ENCODE measurements at regions not wholly inside any gene's neighbourhood (a gene's known extent, or its start where the extent isn't known, plus 50 kb on each side); places are given as distances from the start of the nearest gene placed in this dataset.

- Mint-ChIP-seq H3K27ac (no peak overlapping the region), H3K36me3 (ENCODE audit: low read depth) (no peaks in the 10 kb centered on the region), H3K27me3 (no peaks in the 10 kb centered on the region), H3K4me3 (no peak overlapping the region), H3K4me1 (ENCODE audit: low read depth) (no peaks in the 10 kb centered on the region), H3K9me3 (peaks cover under 1% of the 10 kb centered on the region)
- intact Hi-C loops (cut with micrococcal nuclease): no loop called here
These were observed 449.5 kb downstream of the LIG4 start for GRCh38 chr13:107765724-107766401.

- H3K9me3 Mint-ChIP-seq: peaks cover 18% of the 10 kb centered on the region
- H3K4me1 Mint-ChIP-seq (ENCODE audit: low read depth): no peaks in the 10 kb centered on the region
- H3K27ac Mint-ChIP-seq: no peak overlapping the region
- H3K4me3 Mint-ChIP-seq: no peak overlapping the region
- H3K36me3 Mint-ChIP-seq (ENCODE audit: low read depth): no peaks in the 10 kb centered on the region
- no peaks in the 10 kb centered on the region for H3K27me3 Mint-ChIP-seq
- intact Hi-C loops (cut with micrococcal nuclease): no loop called here
These were observed 451.3 kb downstream of the LIG4 start for GRCh38 chr13:107764046-107764445.

GRCh38 chr13:107753748-107754147 is 461.6 kb downstream of the LIG4 start:
- H3K4me1 Mint-ChIP-seq (ENCODE audit: low read depth): no peaks in the 10 kb centered on the region
- no peaks in the 10 kb centered on the region for H3K36me3 Mint-ChIP-seq (ENCODE audit: low read depth)
- H3K9me3 Mint-ChIP-seq: peaks cover 9% of the 10 kb centered on the region
- no peak overlapping the region for H3K4me3 Mint-ChIP-seq
- intact Hi-C loops (cut with micrococcal nuclease): no loop called here
- no peak overlapping the region for H3K27ac Mint-ChIP-seq
- no peaks in the 10 kb centered on the region for H3K27me3 Mint-ChIP-seq

- Mint-ChIP-seq H3K27me3 (no peaks in the 10 kb centered on the region), H3K9me3 (peaks cover 9% of the 10 kb centered on the region), H3K4me3 (no peak overlapping the region), H3K27ac (no peak overlapping the region), H3K36me3 (ENCODE audit: low read depth) (no peaks in the 10 kb centered on the region), H3K4me1 (ENCODE audit: low read depth) (no peaks in the 10 kb centered on the region)
- intact Hi-C loops (cut with micrococcal nuclease): no loop called here
These were observed 462.0 kb downstream of the LIG4 start for GRCh38 chr13:107753291-107753690.

- Mint-ChIP-seq H3K4me1 (ENCODE audit: low read depth) (no peaks in the 10 kb centered on the region), H3K36me3 (ENCODE audit: low read depth) (no peaks in the 10 kb centered on the region), H3K27ac (no peak overlapping the region), H3K9me3 (no peaks in the 10 kb centered on the region), H3K27me3 (no peaks in the 10 kb centered on the region), H3K4me3 (no peak overlapping the region)
- intact Hi-C loops (cut with micrococcal nuclease): no loop called here
These were observed 471.4 kb downstream of the LIG4 start for GRCh38 chr13:107743983-107744382.

- H3K4me3 Mint-ChIP-seq: no peak overlapping the region
- no peaks in the 10 kb centered on the region for H3K36me3 Mint-ChIP-seq (ENCODE audit: low read depth)
- no peaks in the 10 kb centered on the region for H3K9me3 Mint-ChIP-seq
- H3K27ac Mint-ChIP-seq: no peak overlapping the region
- H3K4me1 Mint-ChIP-seq (ENCODE audit: low read depth): no peaks in the 10 kb centered on the region
- intact Hi-C loops (cut with micrococcal nuclease): no loop called here
- H3K27me3 Mint-ChIP-seq: no peaks in the 10 kb centered on the region
These were observed 471.8 kb downstream of the LIG4 start for GRCh38 chr13:107743526-107743925.

- H3K4me1 Mint-ChIP-seq (ENCODE audit: low read depth): no peaks in the 10 kb centered on the region
- no peaks in the 10 kb centered on the region for H3K27me3 Mint-ChIP-seq
- no peak overlapping the region for H3K27ac Mint-ChIP-seq
- no peak overlapping the region for H3K4me3 Mint-ChIP-seq
- no peaks in the 10 kb centered on the region for H3K36me3 Mint-ChIP-seq (ENCODE audit: low read depth)
- intact Hi-C loops (cut with micrococcal nuclease): no loop called here
- no peaks in the 10 kb centered on the region for H3K9me3 Mint-ChIP-seq
These were observed 472.2 kb downstream of the LIG4 start for GRCh38 chr13:107743100-107743499.

- H3K27me3 Mint-ChIP-seq: no peaks in the 10 kb centered on the region
- H3K4me1 Mint-ChIP-seq (ENCODE audit: low read depth): no peaks in the 10 kb centered on the region
- no peaks in the 10 kb centered on the region for H3K36me3 Mint-ChIP-seq (ENCODE audit: low read depth)
- intact Hi-C loops (cut with micrococcal nuclease): no loop called here
- no peak overlapping the region for H3K4me3 Mint-ChIP-seq
- H3K9me3 Mint-ChIP-seq: no peaks in the 10 kb centered on the region
- H3K27ac Mint-ChIP-seq: no peak overlapping the region
These were observed 472.8 kb downstream of the LIG4 start for GRCh38 chr13:107742544-107742943.

GRCh38 chr13:107738004-107738403 is 477.3 kb downstream of the LIG4 start:
- Mint-ChIP-seq H3K4me1 (ENCODE audit: low read depth) (no peaks in the 10 kb centered on the region), H3K36me3 (ENCODE audit: low read depth) (no peaks in the 10 kb centered on the region), H3K27me3 (no peaks in the 10 kb centered on the region), H3K9me3 (no peaks in the 10 kb centered on the region), H3K27ac (no peak overlapping the region), H3K4me3 (no peak overlapping the region)
- intact Hi-C loops (cut with micrococcal nuclease): no loop called here

- no peaks in the 10 kb centered on the region for H3K27me3 Mint-ChIP-seq
- H3K27ac Mint-ChIP-seq: no peak overlapping the region
- intact Hi-C loops (cut with micrococcal nuclease): no loop called here
- no peaks in the 10 kb centered on the region for H3K4me1 Mint-ChIP-seq (ENCODE audit: low read depth)
- H3K9me3 Mint-ChIP-seq: no peaks in the 10 kb centered on the region
- no peak overlapping the region for H3K4me3 Mint-ChIP-seq
- H3K36me3 Mint-ChIP-seq (ENCODE audit: low read depth): no peaks in the 10 kb centered on the region
These were observed 478.6 kb downstream of the LIG4 start for GRCh38 chr13:107736731-107737130.

- H3K9me3 Mint-ChIP-seq: no peaks in the 10 kb centered on the region
- H3K36me3 Mint-ChIP-seq (ENCODE audit: low read depth): no peaks in the 10 kb centered on the region
- H3K27me3 Mint-ChIP-seq: no peaks in the 10 kb centered on the region
- no peak overlapping the region for H3K4me3 Mint-ChIP-seq
- intact Hi-C loops (cut with micrococcal nuclease): no loop called here
- no peak overlapping the region for H3K27ac Mint-ChIP-seq
- no peaks in the 10 kb centered on the region for H3K4me1 Mint-ChIP-seq (ENCODE audit: low read depth)
These were observed 479.2 kb downstream of the LIG4 start for GRCh38 chr13:107736170-107736569.

GRCh38 chr13:107734891-107735625 is 480.3 kb downstream of the LIG4 start:
- intact Hi-C loops (cut with micrococcal nuclease): no loop called here
- H3K4me3 Mint-ChIP-seq: no peak overlapping the region
- H3K4me1 Mint-ChIP-seq (ENCODE audit: low read depth): no peaks in the 10 kb centered on the region
- no peaks in the 10 kb centered on the region for H3K36me3 Mint-ChIP-seq (ENCODE audit: low read depth)
- no peaks in the 10 kb centered on the region for H3K9me3 Mint-ChIP-seq
- H3K27ac Mint-ChIP-seq: no peak overlapping the region
- H3K27me3 Mint-ChIP-seq: no peaks in the 10 kb centered on the region

- no peaks in the 10 kb centered on the region for H3K4me1 Mint-ChIP-seq (ENCODE audit: low read depth)
- no peaks in the 10 kb centered on the region for H3K27me3 Mint-ChIP-seq
- H3K27ac Mint-ChIP-seq: no peak overlapping the region
- no peak overlapping the region for H3K4me3 Mint-ChIP-seq
- intact Hi-C loops (cut with micrococcal nuclease): no loop called here
- peaks cover 6% of the 10 kb centered on the region for H3K9me3 Mint-ChIP-seq
- no peaks in the 10 kb centered on the region for H3K36me3 Mint-ChIP-seq (ENCODE audit: low read depth)
These were observed 482.1 kb downstream of the LIG4 start for GRCh38 chr13:107733276-107733675.

GRCh38 chr13:107730813-107731212 is 484.5 kb downstream of the LIG4 start:
- Mint-ChIP-seq H3K36me3 (ENCODE audit: low read depth) (no peaks in the 10 kb centered on the region), H3K27ac (no peak overlapping the region), H3K9me3 (peaks cover 7% of the 10 kb centered on the region), H3K27me3 (no peaks in the 10 kb centered on the region), H3K4me1 (ENCODE audit: low read depth) (no peaks in the 10 kb centered on the region), H3K4me3 (no peak overlapping the region)
- intact Hi-C loops (cut with micrococcal nuclease): no loop called here

All from dendritic cell treated with granulocyte-macrophage colony-stimulating factor and Interleukin-4, amounts not matched to agents 40 ng/mL and 50 ng/mL, for 4 days (primary cell).